ENCODE measurements at regions not wholly inside any gene's neighbourhood (a gene's known extent, or its start where the extent isn't known, plus 50 kb on each side); places are given as distances from the start of the nearest gene placed in this dataset.

- H3K27ac ChIP-seq (ENCODE audit: low read depth in 1 of 2, low read length in 1 of 2), result no peak overlapping the region
- 95% methylated on average over 1 of the region's 1 CpG for WGBS
- H3K36me3 ChIP-seq (ENCODE audit: control insufficient read depth in 2 of 2, insufficient read depth in 2 of 2, low read length in 1 of 2), result no peaks in the 10 kb centered on the region
- no peaks in the 10 kb centered on the region for H3K27me3 ChIP-seq (ENCODE audit: control insufficient read depth in 2 of 2, insufficient read depth in 1 of 2, low read length in 1 of 2)
- H3K4me3 ChIP-seq (ENCODE audit: low read length in 2 of 2), result no peak overlapping the region
- DNase-seq (ENCODE audit: low read depth in 6 of 9, low spot score in 9 of 9), result no peak
- no peaks in the 10 kb centered on the region for H3K4me1 ChIP-seq (ENCODE audit: control insufficient read depth in 2 of 2, insufficient read depth in 2 of 2, low read length in 2 of 2)
- H3K9me3 ChIP-seq (ENCODE audit: control insufficient read depth in 2 of 2, insufficient read depth in 1 of 2, low read length in 1 of 2), result peaks cover 0 to 7% of the 10 kb centered on the region in 2 donors
Observed at GRCh38 chr12:43179486-43179885, 372.5 kb downstream of the ADAMTS20 start.

- H3K4me3 ChIP-seq (ENCODE audit: low read length in 2 of 2), result no peak overlapping the region
- no peak for DNase-seq (ENCODE audit: low read depth in 6 of 9, low spot score in 9 of 9)
- H3K27me3 ChIP-seq (ENCODE audit: control insufficient read depth in 2 of 2, insufficient read depth in 1 of 2, low read length in 1 of 2), result no peaks in the 10 kb centered on the region
- H3K9me3 ChIP-seq (ENCODE audit: control insufficient read depth in 2 of 2, insufficient read depth in 1 of 2, low read length in 1 of 2), result peaks cover 0 to 5% of the 10 kb centered on the region in 2 donors
- no peak overlapping the region for H3K27ac ChIP-seq (ENCODE audit: low read depth in 1 of 2, low read length in 1 of 2)
- no peaks in the 10 kb centered on the region for H3K36me3 ChIP-seq (ENCODE audit: control insufficient read depth in 2 of 2, insufficient read depth in 2 of 2, low read length in 1 of 2)
- H3K4me1 ChIP-seq (ENCODE audit: control insufficient read depth in 2 of 2, insufficient read depth in 2 of 2, low read length in 2 of 2), result no peaks in the 10 kb centered on the region
- 82% methylated on average over 2 of the region's 2 CpGs for WGBS
Observed at GRCh38 chr12:43177276-43177675, 374.7 kb downstream of the ADAMTS20 start.

GRCh38 chr12:43169115-43169681, 382.8 kb downstream of the ADAMTS20 start:
- H3K27ac ChIP-seq (ENCODE audit: low read depth in 1 of 2, low read length in 1 of 2), result no peak overlapping the region
- WGBS, result 57% methylated on average over 3 of the region's 3 CpGs
- no peaks in the 10 kb centered on the region for H3K27me3 ChIP-seq (ENCODE audit: control insufficient read depth in 2 of 2, insufficient read depth in 1 of 2, low read length in 1 of 2)
- H3K4me3 ChIP-seq (ENCODE audit: low read length in 2 of 2), result no peak overlapping the region
- no peak for DNase-seq (ENCODE audit: low read depth in 6 of 9, low spot score in 9 of 9)
- H3K4me1 ChIP-seq (ENCODE audit: control insufficient read depth in 2 of 2, insufficient read depth in 2 of 2, low read length in 2 of 2), result no peaks in the 10 kb centered on the region
- H3K9me3 ChIP-seq (ENCODE audit: control insufficient read depth in 2 of 2, insufficient read depth in 1 of 2, low read length in 1 of 2), result no peaks in the 10 kb centered on the region
- no peaks in the 10 kb centered on the region for H3K36me3 ChIP-seq (ENCODE audit: control insufficient read depth in 2 of 2, insufficient read depth in 2 of 2, low read length in 1 of 2)

- H3K4me1 ChIP-seq (ENCODE audit: control insufficient read depth in 2 of 2, insufficient read depth in 2 of 2, low read length in 2 of 2), result no peaks in the 10 kb centered on the region
- H3K27me3 ChIP-seq (ENCODE audit: control insufficient read depth in 2 of 2, insufficient read depth in 1 of 2, low read length in 1 of 2), result no peaks in the 10 kb centered on the region
- H3K4me3 ChIP-seq (ENCODE audit: low read length in 2 of 2), result no peak overlapping the region
- H3K27ac ChIP-seq (ENCODE audit: low read depth in 1 of 2, low read length in 1 of 2), result no peak overlapping the region
- WGBS, result 95% methylated on average over 3 of the region's 3 CpGs
- no peaks in the 10 kb centered on the region for H3K9me3 ChIP-seq (ENCODE audit: control insufficient read depth in 2 of 2, insufficient read depth in 1 of 2, low read length in 1 of 2)
- H3K36me3 ChIP-seq (ENCODE audit: control insufficient read depth in 2 of 2, insufficient read depth in 2 of 2, low read length in 1 of 2), result no peaks in the 10 kb centered on the region
- no peak for DNase-seq (ENCODE audit: low read depth in 6 of 9, low spot score in 9 of 9)
Observed at GRCh38 chr12:43167691-43168090, 384.3 kb downstream of the ADAMTS20 start.

- Histone ChIP-seq H3K27ac (ENCODE audit: low read depth in 1 of 2, low read length in 1 of 2) (no peak overlapping the region), H3K27me3 (ENCODE audit: control insufficient read depth in 2 of 2, insufficient read depth in 1 of 2, low read length in 1 of 2) (no peaks in the 10 kb centered on the region), H3K36me3 (ENCODE audit: control insufficient read depth in 2 of 2, insufficient read depth in 2 of 2, low read length in 1 of 2) (no peaks in the 10 kb centered on the region), H3K9me3 (ENCODE audit: control insufficient read depth in 2 of 2, insufficient read depth in 1 of 2, low read length in 1 of 2) (no peaks in the 10 kb centered on the region), H3K4me1 (ENCODE audit: control insufficient read depth in 2 of 2, insufficient read depth in 2 of 2, low read length in 2 of 2) (no peaks in the 10 kb centered on the region), H3K4me3 (ENCODE audit: low read length in 2 of 2) (no peak overlapping the region)
- DNase-seq (ENCODE audit: low read depth in 6 of 9, low spot score in 9 of 9), result no peak
- 89% methylated on average over 2 of the region's 2 CpGs for WGBS
Observed at GRCh38 chr12:43165351-43165750, 386.7 kb downstream of the ADAMTS20 start.

GRCh38 chr12:43162138-43162537, 389.9 kb downstream of the ADAMTS20 start:
- WGBS, result 95% methylated on average over 3 of the region's 3 CpGs
- Histone ChIP-seq H3K9me3 (ENCODE audit: control insufficient read depth in 2 of 2, insufficient read depth in 1 of 2, low read length in 1 of 2) (no peaks in the 10 kb centered on the region), H3K27ac (ENCODE audit: low read depth in 1 of 2, low read length in 1 of 2) (no peak overlapping the region), H3K36me3 (ENCODE audit: control insufficient read depth in 2 of 2, insufficient read depth in 2 of 2, low read length in 1 of 2) (no peaks in the 10 kb centered on the region), H3K4me1 (ENCODE audit: control insufficient read depth in 2 of 2, insufficient read depth in 2 of 2, low read length in 2 of 2) (no peaks in the 10 kb centered on the region), H3K27me3 (ENCODE audit: control insufficient read depth in 2 of 2, insufficient read depth in 1 of 2, low read length in 1 of 2) (no peaks in the 10 kb centered on the region), H3K4me3 (ENCODE audit: low read length in 2 of 2) (no peak overlapping the region)
- DNase-seq (ENCODE audit: low read depth in 6 of 9, low spot score in 9 of 9), result no peak

GRCh38 chr12:43159506-43159905, 392.5 kb downstream of the ADAMTS20 start:
- 89% methylated on average over 2 of the region's 2 CpGs for WGBS
- Histone ChIP-seq H3K27me3 (ENCODE audit: control insufficient read depth in 2 of 2, insufficient read depth in 1 of 2, low read length in 1 of 2) (no peaks in the 10 kb centered on the region), H3K36me3 (ENCODE audit: control insufficient read depth in 2 of 2, insufficient read depth in 2 of 2, low read length in 1 of 2) (no peaks in the 10 kb centered on the region), H3K4me1 (ENCODE audit: control insufficient read depth in 2 of 2, insufficient read depth in 2 of 2, low read length in 2 of 2) (no peaks in the 10 kb centered on the region), H3K4me3 (ENCODE audit: low read length in 2 of 2) (no peak overlapping the region), H3K27ac (ENCODE audit: low read depth in 1 of 2, low read length in 1 of 2) (no peak overlapping the region), H3K9me3 (ENCODE audit: control insufficient read depth in 2 of 2, insufficient read depth in 1 of 2, low read length in 1 of 2) (no peaks in the 10 kb centered on the region)
- DNase-seq (ENCODE audit: low read depth in 6 of 9, low spot score in 9 of 9), result no peak

- Histone ChIP-seq H3K27ac (ENCODE audit: low read depth in 1 of 2, low read length in 1 of 2) (no peak overlapping the region), H3K9me3 (ENCODE audit: control insufficient read depth in 2 of 2, insufficient read depth in 1 of 2, low read length in 1 of 2) (no peaks in the 10 kb centered on the region), H3K4me1 (ENCODE audit: control insufficient read depth in 2 of 2, insufficient read depth in 2 of 2, low read length in 2 of 2) (no peaks in the 10 kb centered on the region), H3K4me3 (ENCODE audit: low read length in 2 of 2) (no peak overlapping the region), H3K36me3 (ENCODE audit: control insufficient read depth in 2 of 2, insufficient read depth in 2 of 2, low read length in 1 of 2) (no peaks in the 10 kb centered on the region), H3K27me3 (ENCODE audit: control insufficient read depth in 2 of 2, insufficient read depth in 1 of 2, low read length in 1 of 2) (no peaks in the 10 kb centered on the region)
- WGBS, result 97% methylated on average over 1 of the region's 1 CpG
- no peak for DNase-seq (ENCODE audit: low read depth in 6 of 9, low spot score in 9 of 9)
Observed at GRCh38 chr12:43158126-43158525, 393.9 kb downstream of the ADAMTS20 start.

GRCh38 chr12:43155376-43155775, 396.6 kb downstream of the ADAMTS20 start:
- Histone ChIP-seq H3K9me3 (ENCODE audit: control insufficient read depth in 2 of 2, insufficient read depth in 1 of 2, low read length in 1 of 2) (no peaks in the 10 kb centered on the region), H3K27me3 (ENCODE audit: control insufficient read depth in 2 of 2, insufficient read depth in 1 of 2, low read length in 1 of 2) (no peaks in the 10 kb centered on the region), H3K36me3 (ENCODE audit: control insufficient read depth in 2 of 2, insufficient read depth in 2 of 2, low read length in 1 of 2) (no peaks in the 10 kb centered on the region), H3K4me3 (ENCODE audit: low read length in 2 of 2) (no peak overlapping the region), H3K4me1 (ENCODE audit: control insufficient read depth in 2 of 2, insufficient read depth in 2 of 2, low read length in 2 of 2) (no peaks in the 10 kb centered on the region), H3K27ac (ENCODE audit: low read depth in 1 of 2, low read length in 1 of 2) (no peak overlapping the region)
- DNase-seq (ENCODE audit: low read depth in 6 of 9, low spot score in 9 of 9), result no peak
- 96% methylated on average over 2 of the region's 2 CpGs for WGBS

All from thymus (tissue), 11 donors.